A673 (cell line): ENCODE measurements at regions not wholly inside any gene's neighbourhood (a gene's known extent, or its start where the extent isn't known, plus 50 kb on each side); places are given as distances from the start of the nearest gene placed in this dataset.
"Not testable (repeated sequence)": the region's sequence is repeated elsewhere in the genome, so short reads cannot be mapped to it uniquely, and the experiment has no call there.

Experiments used
- BruUV-seq: library from RNA; stranded (reverse); fragments of 400-500 nt; replicated peaks from 2 replicates; lab custom pipeline; 2021; lab: Mats Ljungman, UMichigan
- CTCF ChIA-PET: fragments of 300-600 bp; sonication (Branson Sonifier 250); formaldehyde crosslinking; loops from one replicate; lab custom pipeline; 2022; ENCODE audit warnings: antibody characterized with exemption; lab: Charles Lee
- POLR2A ChIA-PET: fragments of 300-600 bp; sonication (Branson Sonifier 250); formaldehyde crosslinking; loops from one replicate; lab custom pipeline; 2022; ENCODE audit warnings: antibody characterized with exemption; ENCODE audit not compliant: low non-redundant PET; lab: Charles Lee
- DNase-seq: peaks from one replicate; pipeline ENCODE4 v3.0.0-alpha.2; 2015; ENCODE audit warnings: low spot score
- H3K27ac ChIP-seq: fragments of 200-600 bp; sonication (generic); 2 replicates; pipeline ENCODE4 v1.5.1; 2016; ENCODE audit warnings: mixed run types, low read depth, mild to moderate bottlenecking, mixed read lengths, antibody characterized with exemption, low read length; ENCODE audit not compliant: poor library complexity, severe bottlenecking
- H3K27me3 ChIP-seq: fragments of 200-600 bp; sonication (generic); replicated peaks from 2 replicates; pipeline ENCODE4 v1.6.1; 2017; ENCODE audit warnings: mixed run types, low read depth, mild to moderate bottlenecking, mixed read lengths, antibody characterized with exemption, low read length; ENCODE audit not compliant: insufficient read depth, poor library complexity
- H3K36me3 ChIP-seq: fragments of 200-600 bp; sonication (generic); 2 replicates; pipeline ENCODE4 v1.6.1; 2016; ENCODE audit warnings: mixed run types, mild to moderate bottlenecking, mixed read lengths, antibody characterized with exemption, low read length; ENCODE audit not compliant: insufficient read depth, poor library complexity, severe bottlenecking
- H3K4me1 ChIP-seq: fragments of 200-600 bp; sonication (generic); 2 replicates; pipeline ENCODE4 v1.6.1; 2017; ENCODE audit warnings: mixed run types, mild to moderate bottlenecking, mixed read lengths, antibody characterized with exemption, low read length; ENCODE audit not compliant: insufficient read depth, poor library complexity, severe bottlenecking
- H3K4me3 ChIP-seq: fragments of 200-600 bp; sonication (generic); 2 replicates; pipeline ENCODE4 v1.5.1; 2016; ENCODE audit warnings: low read depth, mixed run types, mild to moderate bottlenecking, mixed read lengths, low read length; ENCODE audit not compliant: poor library complexity, severe bottlenecking
- H3K9me3 ChIP-seq: fragments of 200-600 bp; sonication (generic); 2 replicates; pipeline ENCODE4 v1.6.1; 2016; ENCODE audit warnings: mixed run types, low read depth, mild to moderate bottlenecking, mixed read lengths, antibody characterized with exemption, low read length; ENCODE audit not compliant: poor library complexity, severe bottlenecking
- CTCF ChIP-seq: fragments of 300-800, 200-600 bp; sonication (generic); conservative IDR thresholded peaks from 2 replicates; pipeline ENCODE4 v1.5.1; 2017; ENCODE audit warnings: low read depth, mild to moderate bottlenecking, antibody characterized with exemption, low read length, moderate library complexity, mixed read lengths
- EZH2 ChIP-seq: fragments of 200-600 bp; sonication (generic); IDR thresholded peaks from 2 replicates; pipeline ENCODE4 v1.6.1; 2017; ENCODE audit warnings: borderline replicate concordance, low read depth, mild to moderate bottlenecking, mixed read lengths, antibody characterized with exemption, low read length; ENCODE audit not compliant: poor library complexity, severe bottlenecking
- intact Hi-C: fragments of 100-400 bp; cut with micrococcal nuclease; formaldehyde crosslinking; loops from one replicate; pipeline ENCODE4 v1.10.0; 2022; ENCODE audit not compliant: unreplicated experiment

- no peak overlapping the region for H3K4me3 ChIP-seq
- BruUV-seq = no TSS peak
- H3K27me3 ChIP-seq = no peaks in the 10 kb centered on the region
- no peak overlapping the region for H3K27ac ChIP-seq
- no peak for DNase-seq
- no peaks in the 10 kb centered on the region for H3K36me3 ChIP-seq
- TF ChIP-seq CTCF (no peak), EZH2 (no peak)
- H3K4me1 ChIP-seq = peaks cover 8% of the 10 kb centered on the region
- H3K9me3 ChIP-seq = no peaks in the 10 kb centered on the region
- intact Hi-C loops = no loop called here
- POLR2A ChIA-PET = no interaction called here
- CTCF ChIA-PET = no interaction called here
Observed at GRCh38 chr13:22961835-22962537, 218.8 kb upstream of the SGCG start.

GRCh38 chr13:22963384-22964053 is 217.3 kb upstream of the SGCG start:
- H3K36me3 ChIP-seq, H3K4me3 ChIP-seq, BruUV-seq, POLR2A ChIA-PET, DNase-seq, H3K9me3 ChIP-seq, H3K4me1 ChIP-seq, H3K27me3 ChIP-seq, H3K27ac ChIP-seq, CTCF ChIA-PET, intact Hi-C loops: not testable (repeated sequence)

- intact Hi-C loops = no loop called here
- Histone ChIP-seq H3K4me1 (peaks cover 8% of the 10 kb centered on the region), H3K9me3 (no peaks in the 10 kb centered on the region), H3K4me3 (no peak overlapping the region), H3K27me3 (no peaks in the 10 kb centered on the region), H3K36me3 (no peaks in the 10 kb centered on the region), H3K27ac (no peak overlapping the region)
- CTCF ChIA-PET = no interaction called here
- no peak for DNase-seq
- TF ChIP-seq EZH2 (no peak), CTCF (no peak)
- no TSS peak for BruUV-seq
- POLR2A ChIA-PET = no interaction called here
Observed at GRCh38 chr13:22964245-22964966, 216.4 kb upstream of the SGCG start.

- H3K27ac ChIP-seq, CTCF ChIA-PET, H3K9me3 ChIP-seq, H3K4me3 ChIP-seq, H3K27me3 ChIP-seq, POLR2A ChIA-PET, H3K4me1 ChIP-seq, H3K36me3 ChIP-seq, intact Hi-C loops, BruUV-seq: not testable (repeated sequence)
- peak; percentile 31 for DNase-seq
Observed at GRCh38 chr13:22965011-22965857, 215.5 kb upstream of the SGCG start.

GRCh38 chr13:22965858-22966239 is 214.9 kb upstream of the SGCG start:
- H3K27ac ChIP-seq, BruUV-seq, H3K4me3 ChIP-seq, intact Hi-C loops, H3K9me3 ChIP-seq, DNase-seq, H3K36me3 ChIP-seq, POLR2A ChIA-PET, H3K27me3 ChIP-seq, CTCF ChIA-PET, H3K4me1 ChIP-seq: not testable (repeated sequence)
